Stomach (tissue), 4 donors: ENCODE measurements at regions not wholly inside any gene's neighbourhood (a gene's known extent, or its start where the extent isn't known, plus 50 kb on each side); places are given as distances from the start of the nearest gene placed in this dataset.

Source experiments
- CTCF ChIP-seq, 7 experiments: fragments of 450-650 bp in 4 of 7; fragments of 200-600 bp in 3 of 7; sonication (generic) in 3 of 7; IDR thresholded peaks; one replicate each; pipeline ENCODE4 v1.5.1; 2016 to 2019; ENCODE audit warnings: antibody characterized with exemption in 7 of 7, control low read depth in 2 of 7, mild to moderate bottlenecking in 1 of 7
- EP300 ChIP-seq: sonication (generic); formaldehyde crosslinking; IDR thresholded peaks from one replicate; pipeline ENCODE4 v1.6.1; 2017; ENCODE audit warnings: antibody characterized with exemption

GRCh38 chr12:19639781-19640415, 200.6 kb downstream of the AEBP2 start:
- TF ChIP-seq CTCF (IDR thresholded peaks at IDR 0.05) (no peak), EP300 (no peak)
